ENCODE measurements at regions not wholly inside any gene's neighbourhood (a gene's known extent, or its start where the extent isn't known, plus 50 kb on each side); places are given as distances from the start of the nearest gene placed in this dataset.

- DNase-seq (ENCODE audit: low read depth) = no peak
Observed at GRCh38 chr2:144240656-144241339, 279.1 kb downstream of the ZEB2 start.

DNA sequence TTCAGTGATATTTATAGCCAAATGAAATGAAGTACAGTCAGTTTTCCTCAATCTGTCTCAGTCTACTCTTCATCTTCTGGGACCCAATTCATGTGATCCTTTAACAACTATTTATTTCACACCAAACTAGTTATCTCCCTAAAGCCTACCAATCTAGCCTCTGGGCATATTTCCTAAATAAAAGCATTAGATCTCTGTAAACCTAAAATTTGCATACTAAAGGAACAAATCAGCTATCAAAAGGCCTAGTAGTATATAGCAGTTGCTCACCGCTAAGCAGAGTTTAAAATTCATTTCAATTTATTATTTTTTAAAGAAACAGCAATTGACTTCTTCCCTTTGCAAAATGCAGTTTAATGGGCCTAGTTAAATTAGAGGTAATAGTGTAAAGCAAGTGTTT lies 280.2 kb downstream of the ZEB2 start:
- DNase-seq (ENCODE audit: low read depth) = no peak

DNA sequence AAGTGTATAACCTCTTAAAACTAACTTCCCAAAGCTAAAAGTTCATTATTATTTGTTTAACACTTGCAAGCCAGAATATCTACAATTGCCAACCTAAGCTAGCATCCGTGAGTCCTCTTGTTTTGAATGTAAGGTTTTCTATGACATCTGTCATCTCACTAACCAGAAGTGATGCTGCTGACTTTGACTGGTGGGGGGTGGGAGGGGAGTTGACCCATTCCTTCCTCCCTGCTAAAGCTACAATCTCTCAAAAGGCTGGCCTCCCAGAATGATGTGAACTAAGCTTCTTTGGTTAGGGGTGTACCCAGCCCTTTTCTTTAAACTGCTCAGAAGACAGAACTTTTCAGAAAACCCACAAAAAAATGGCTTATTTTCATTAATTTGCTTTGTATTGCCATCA lies 280.6 kb downstream of the ZEB2 start:
- no peak for DNase-seq (ENCODE audit: low read depth)

- DNase-seq (ENCODE audit: low read depth) = no peak
Observed at GRCh38 chr2:144237830-144238627, 281.9 kb downstream of the ZEB2 start.

DNA sequence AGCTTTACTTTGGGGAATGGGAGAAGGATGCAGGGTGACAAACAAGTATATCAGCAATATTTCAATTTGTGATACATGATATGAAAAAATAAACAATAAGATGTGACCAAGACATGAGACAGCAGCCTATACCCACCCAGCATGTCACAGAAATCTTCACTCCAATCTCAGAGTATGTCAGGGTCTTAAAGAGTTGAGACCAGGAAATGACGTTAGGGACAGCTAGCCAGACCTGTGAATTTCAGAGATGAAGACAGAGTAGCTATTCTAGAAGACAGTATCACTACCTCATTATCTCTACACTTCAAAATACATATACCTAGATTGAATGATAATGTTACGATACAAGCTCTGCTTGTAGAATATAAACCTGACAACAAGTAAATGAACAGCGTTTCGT lies 282.8 kb downstream of the ZEB2 start:
- DNase-seq (ENCODE audit: low read depth) = no peak

GRCh38 chr2:144235050-144235449 lies 284.9 kb downstream of the ZEB2 start:
- DNase-seq (ENCODE audit: low read depth) = no peak

DNA sequence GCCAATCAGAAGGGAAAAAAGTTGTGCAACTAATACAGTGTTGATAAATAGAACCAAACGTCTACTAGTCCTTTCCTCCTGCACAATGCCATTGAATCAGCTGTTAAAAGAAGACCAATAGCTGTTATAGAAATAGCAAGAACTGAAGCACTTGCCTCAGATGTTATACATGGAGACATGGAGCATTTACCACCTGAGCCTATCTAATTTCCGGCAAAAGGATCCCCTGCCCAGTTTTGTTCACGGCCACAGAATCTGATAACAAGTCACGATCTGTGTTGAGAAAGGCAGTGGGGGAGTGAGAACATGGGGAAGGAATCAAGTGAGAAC lies 285.4 kb downstream of the ZEB2 start:
- DNase-seq (ENCODE audit: low read depth) = no peak

DNA sequence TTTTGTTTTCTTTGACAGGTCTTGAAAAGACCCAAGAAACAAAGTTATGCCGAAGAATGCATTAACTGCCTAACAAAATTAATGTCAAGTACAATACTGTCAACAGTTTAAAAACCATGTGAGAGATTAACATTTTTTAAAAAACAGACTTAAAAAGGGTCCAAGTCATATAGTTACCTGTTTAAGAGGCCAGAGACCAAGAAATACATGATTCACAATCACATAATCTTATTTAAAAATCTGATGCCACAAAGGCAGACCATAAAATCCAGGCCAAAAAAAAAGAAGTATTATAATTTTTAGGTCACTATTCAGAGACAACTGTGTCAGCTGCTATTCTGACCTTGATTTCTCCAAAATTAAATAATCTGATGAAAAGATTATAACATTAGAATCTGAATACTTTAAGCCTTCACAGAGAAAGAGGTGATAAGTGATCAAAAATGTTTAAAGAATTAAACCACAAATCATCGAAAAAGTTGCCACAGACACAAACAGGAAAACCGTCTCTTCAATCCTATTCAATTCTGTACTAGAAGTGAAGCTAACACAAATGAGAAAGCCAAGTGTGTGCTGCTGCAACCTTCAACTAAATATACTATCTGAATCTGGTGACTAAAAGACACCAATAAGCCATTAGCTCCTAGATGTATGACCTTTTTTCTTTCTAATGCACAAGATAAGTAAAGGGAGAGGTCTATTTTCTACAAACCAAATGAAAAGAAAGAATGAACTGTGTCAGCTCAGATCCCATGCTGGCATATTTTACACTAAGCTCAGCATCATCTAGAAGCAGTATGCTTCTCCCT lies 286.0 kb downstream of the ZEB2 start:
- no peak for DNase-seq (ENCODE audit: low read depth)

DNA sequence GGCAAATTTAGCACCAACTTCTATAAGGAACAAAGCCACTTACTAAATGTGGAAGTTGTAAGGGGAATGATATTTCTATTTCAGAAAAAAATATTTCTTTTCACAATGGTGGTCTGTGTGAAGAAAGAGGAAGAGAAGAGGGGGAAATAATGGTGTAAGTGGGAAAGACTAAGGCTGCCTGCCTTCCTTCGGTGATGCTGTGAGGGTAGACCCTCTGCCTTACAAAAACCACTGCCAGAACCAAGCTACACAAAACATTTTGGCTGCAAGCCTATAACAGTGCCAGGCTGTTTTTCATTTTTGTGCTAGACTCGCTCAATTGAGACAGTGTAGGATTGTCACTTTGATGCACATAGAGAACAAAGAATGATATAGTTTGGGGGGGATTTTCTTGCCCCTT lies 286.6 kb downstream of the ZEB2 start:
- no peak for DNase-seq (ENCODE audit: low read depth)

DNA sequence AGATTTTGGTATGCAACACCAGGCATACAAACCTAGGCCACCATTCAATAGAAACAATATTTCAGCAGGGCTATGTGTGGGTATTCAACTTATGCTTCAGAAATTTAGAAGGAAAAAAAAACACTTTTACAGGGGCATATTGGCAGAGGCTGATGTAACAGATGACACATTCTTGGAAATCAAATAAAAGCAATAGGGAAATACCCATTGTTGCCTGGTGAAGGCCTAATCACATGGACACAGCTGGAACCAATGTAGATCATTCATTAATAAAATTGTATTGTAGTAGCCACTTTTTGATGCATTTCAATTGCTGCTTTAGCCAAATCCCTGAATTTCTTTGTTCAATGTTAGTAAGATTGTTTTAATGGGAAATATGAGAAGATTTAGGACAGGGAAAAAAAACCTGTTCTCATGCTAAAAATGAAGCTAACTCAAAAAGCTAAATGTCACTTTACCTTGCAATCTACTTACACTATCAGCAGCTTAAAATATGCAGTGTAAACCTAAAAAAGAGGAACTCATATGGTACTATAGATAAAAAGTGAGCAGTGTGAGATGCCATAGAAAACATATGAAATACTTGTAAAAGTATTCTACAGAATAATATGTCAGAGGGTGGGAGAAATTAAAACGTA lies 289.4 kb downstream of the ZEB2 start:
- peak; percentile 43 for DNase-seq (ENCODE audit: low read depth)

GRCh38 chr2:144230033-144230432 lies 289.9 kb downstream of the ZEB2 start:
- DNase-seq (ENCODE audit: low read depth) = no peak

DNA sequence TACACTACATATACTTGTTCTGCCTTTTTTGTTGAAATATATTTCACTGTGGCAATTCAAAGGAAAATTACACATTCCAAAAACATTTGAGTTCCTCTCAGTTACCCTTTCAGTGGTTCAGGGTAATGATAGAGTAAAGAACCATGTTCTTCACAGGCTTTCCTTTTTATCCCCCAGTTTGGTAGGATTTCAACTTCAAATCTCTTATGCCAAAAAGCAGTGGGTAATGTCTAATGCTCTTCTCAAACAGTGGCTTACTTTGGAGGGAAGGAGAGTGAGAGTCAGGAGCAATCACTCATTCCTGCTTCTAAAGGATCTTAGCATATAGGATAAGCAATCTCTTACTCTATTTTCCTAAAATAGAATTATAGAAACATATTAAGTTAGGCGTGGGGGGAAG lies 290.6 kb downstream of the ZEB2 start:
- no peak for DNase-seq (ENCODE audit: low read depth)

DNA sequence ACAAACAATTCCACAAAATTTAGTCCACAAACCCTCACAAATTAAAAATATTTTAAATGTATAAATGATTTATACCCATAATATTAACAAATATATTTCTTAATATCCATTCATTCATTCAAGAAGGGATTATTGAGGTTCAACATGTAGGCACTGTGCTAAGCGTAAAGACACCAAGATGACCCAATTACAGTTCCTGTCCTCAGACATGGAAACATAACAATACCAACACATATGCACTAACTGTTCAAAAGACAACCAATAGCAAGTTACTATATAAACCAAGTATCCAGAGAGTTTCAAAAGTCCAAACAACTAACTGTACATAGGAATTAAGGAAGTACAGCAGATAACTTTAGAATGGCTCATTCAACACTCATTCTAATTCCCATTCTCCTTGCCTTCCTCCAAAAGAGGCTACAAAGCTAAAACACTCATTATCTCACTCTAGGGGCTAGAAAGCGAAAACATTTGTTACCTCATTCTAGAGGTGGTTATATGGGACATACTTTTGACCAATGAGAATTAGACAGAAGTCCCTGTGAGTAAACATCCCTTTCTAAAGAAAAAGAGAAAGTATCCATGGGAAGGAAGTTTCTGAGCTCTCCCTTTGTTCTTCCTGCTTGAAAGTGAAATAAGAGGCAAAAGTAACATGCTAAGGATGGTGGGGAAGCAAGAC lies 292.4 kb downstream of the ZEB2 start:
- no peak for DNase-seq (ENCODE audit: low read depth)

GRCh38 chr2:144225076-144225475 lies 294.8 kb downstream of the ZEB2 start:
- DNase-seq (ENCODE audit: low read depth) = no peak

- no peak for DNase-seq (ENCODE audit: low read depth)
Observed at GRCh38 chr2:144224472-144224871, 295.4 kb downstream of the ZEB2 start.

DNA sequence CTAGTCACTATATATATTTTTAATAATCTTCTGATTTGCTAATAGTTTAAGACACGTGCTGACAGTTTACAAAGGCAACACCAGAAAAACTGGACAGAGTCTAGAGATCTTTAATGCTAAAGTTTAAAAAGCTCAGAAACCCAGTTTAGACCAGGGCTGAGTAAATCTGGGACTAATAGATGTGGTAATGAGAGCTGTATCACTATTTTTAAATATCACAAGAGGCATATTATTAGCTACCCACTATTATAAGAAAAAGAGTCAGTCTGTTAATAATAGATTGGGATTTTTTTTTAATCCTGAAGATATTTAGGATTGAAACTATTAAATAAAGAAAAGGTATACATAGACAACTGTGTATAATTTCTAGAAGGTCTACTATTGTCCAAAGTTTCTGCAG lies 299.9 kb downstream of the ZEB2 start:
- no peak for DNase-seq (ENCODE audit: low read depth)

- DNase-seq (ENCODE audit: low read depth) = no peak
Observed at GRCh38 chr2:144217853-144218633, 301.9 kb downstream of the ZEB2 start.

- peak; percentile 3 for DNase-seq (ENCODE audit: low read depth)
Observed at GRCh38 chr2:144215701-144216675, 303.9 kb downstream of the ZEB2 start.

- no peak for DNase-seq (ENCODE audit: low read depth)
Observed at GRCh38 chr2:144215207-144215606, 304.7 kb downstream of the ZEB2 start.

DNA sequence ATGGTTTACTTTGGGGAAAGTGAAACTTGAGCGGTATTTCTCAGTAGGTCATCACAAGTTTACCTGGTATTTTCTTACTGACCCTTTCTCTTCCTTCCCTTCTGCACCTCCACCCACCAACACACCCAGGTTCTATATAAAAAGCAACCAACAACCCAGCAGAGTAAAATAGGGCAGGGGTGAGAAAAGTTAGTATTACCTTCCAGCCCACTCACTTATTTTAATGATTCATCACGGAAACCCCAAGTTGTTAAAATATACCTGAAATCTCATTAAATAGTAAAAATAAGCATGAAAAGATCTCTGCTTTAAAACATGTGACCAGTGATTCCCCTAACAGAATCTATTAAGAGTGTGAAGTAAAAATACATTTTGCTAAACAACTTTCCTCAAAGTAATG lies 306.1 kb downstream of the ZEB2 start:
- no peak for DNase-seq (ENCODE audit: low read depth)

Data from ELR (cell line).